Natural killer cell (primary cell): ENCODE measurements at regions not wholly inside any gene's neighbourhood (a gene's known extent, or its start where the extent isn't known, plus 50 kb on each side); places are given as distances from the start of the nearest gene placed in this dataset.

Experiments
- ATAC-seq, 3 donors: fragments of 150-1000 bp in 2 of 3; fragments of 200-7000 bp in 1 of 3; cut with Tn5 transposase; 1 replicate in 1 of 3; 2 replicates in 2 of 3; pipeline ENCODE4 v1.10.0; 2021; ENCODE audit warnings: mild to moderate bottlenecking in 2 of 3, moderate library complexity in 2 of 3
- DNase-seq, 2 donors: peaks; one replicate each; pipeline versions ENCODE4 v3.0.0 to v3.0.0-alpha.2; 2013 to 2021; ENCODE audit warnings: mixed read lengths in 1 of 2
- H3K27ac ChIP-seq: one replicate; pipeline ENCODE4 v1.5.1; 2013; ENCODE audit warnings: mild to moderate bottlenecking, low read length
- H3K27me3 ChIP-seq: one replicate; pipeline ENCODE4 v1.6.1; 2013; ENCODE audit warnings: low read length; ENCODE audit not compliant: control insufficient read depth, insufficient read depth
- H3K36me3 ChIP-seq: one replicate; pipeline ENCODE4 v1.6.1; 2013; ENCODE audit warnings: low read length; ENCODE audit not compliant: control insufficient read depth, insufficient read depth
- H3K4me1 ChIP-seq: one replicate; pipeline ENCODE4 v1.6.1; 2013; ENCODE audit warnings: low read length; ENCODE audit not compliant: control insufficient read depth, insufficient read depth
- H3K4me3 ChIP-seq: one replicate; pipeline ENCODE4 v1.5.1; 2013; ENCODE audit warnings: low read length
- H3K9me3 ChIP-seq: one replicate; pipeline ENCODE4 v1.6.1; 2013; ENCODE audit warnings: low read length; ENCODE audit not compliant: control insufficient read depth, insufficient read depth
- H3K27ac Mint-ChIP-seq, 2 donors: one replicate each; pipeline ENCODE4 v1.8.0; 2022; ENCODE audit warnings: mild to moderate bottlenecking in 2 of 2, mixed read lengths in 2 of 2, moderate library complexity in 1 of 2
- H3K27me3 Mint-ChIP-seq, 2 donors: one replicate each; pipeline ENCODE4 v1.8.0; 2022; ENCODE audit warnings: low read depth in 2 of 2, mixed read lengths in 2 of 2
- H3K36me3 Mint-ChIP-seq: one replicate; pipeline ENCODE4 v1.8.0; 2022; ENCODE audit warnings: mixed read lengths
- H3K4me1 Mint-ChIP-seq, 2 donors: one replicate each; pipeline ENCODE4 v1.8.0; 2022; ENCODE audit warnings: mixed read lengths in 2 of 2
- H3K4me3 Mint-ChIP-seq: one replicate; pipeline ENCODE4 v1.8.0; 2022; ENCODE audit warnings: mild to moderate bottlenecking, moderate library complexity, mixed read lengths
- H3K9me3 Mint-ChIP-seq, 2 donors: one replicate each; pipeline ENCODE4 v1.8.0; 2022; ENCODE audit warnings: mixed read lengths in 2 of 2
- CTCF ChIP-seq: fragments of 200-600 bp; IDR thresholded peaks from one replicate; pipeline ENCODE4 v1.8.0; 2022; ENCODE audit warnings: antibody characterized with exemption
- WGBS: methylation state at CpG from one replicate; pipeline ENCODE4 v1.1.7; 2013; ENCODE audit warnings: missing lambda C conversion rate; ENCODE audit not compliant: insufficient coverage; 5-methylcytosine and 5-hydroxymethylcytosine counted together
- intact Hi-C: fragments of 100-400 bp; cut with micrococcal nuclease; formaldehyde crosslinking; loops from one replicate; pipeline ENCODE4 v1.14.2; 2022

GRCh38 chr21:41011098-41011731, 156.7 kb upstream of the BACE2 start:
- Histone ChIP-seq H3K4me3 (no peak overlapping the region), H3K27me3 (no peaks in the 10 kb centered on the region), H3K36me3 (no peaks in the 10 kb centered on the region), H3K9me3 (no peaks in the 10 kb centered on the region), H3K27ac (no peak overlapping the region), H3K4me1 (no peaks in the 10 kb centered on the region)
- no peaks in the 10 kb centered on the region for H3K4me1 Mint-ChIP-seq
- H3K27ac Mint-ChIP-seq = no peak overlapping the region
- H3K4me3 Mint-ChIP-seq = no peak overlapping the region
- peaks cover 0 to 3% of the 10 kb centered on the region in 2 donors for H3K27me3 Mint-ChIP-seq
- DNase-seq (no peak), ATAC-seq (no peak)
- intact Hi-C loops = no loop called here
- no peak for TF ChIP-seq CTCF
- H3K36me3 Mint-ChIP-seq = no peaks in the 10 kb centered on the region
- 88% methylated on average over 15 of the region's 16 CpGs for WGBS
- no peaks in the 10 kb centered on the region for H3K9me3 Mint-ChIP-seq

GRCh38 chr21:41011951-41012366, 156.0 kb upstream of the BACE2 start:
- H3K4me1 Mint-ChIP-seq = no peaks in the 10 kb centered on the region
- Histone ChIP-seq H3K36me3 (no peaks in the 10 kb centered on the region), H3K9me3 (no peaks in the 10 kb centered on the region), H3K27me3 (no peaks in the 10 kb centered on the region), H3K4me1 (no peaks in the 10 kb centered on the region), H3K27ac (no peak overlapping the region), H3K4me3 (no peak overlapping the region)
- DNase-seq (no peak), ATAC-seq (no peak)
- 87% methylated on average over 16 of the region's 16 CpGs for WGBS
- H3K4me3 Mint-ChIP-seq = no peak overlapping the region
- intact Hi-C loops = no loop called here
- H3K27me3 Mint-ChIP-seq = peaks cover 0 to 3% of the 10 kb centered on the region in 2 donors
- H3K9me3 Mint-ChIP-seq = no peaks in the 10 kb centered on the region
- H3K27ac Mint-ChIP-seq = no peak overlapping the region
- no peaks in the 10 kb centered on the region for H3K36me3 Mint-ChIP-seq
- no peak for TF ChIP-seq CTCF

GRCh38 chr21:41012425-41012824, 155.5 kb upstream of the BACE2 start:
- H3K27ac ChIP-seq = no peak overlapping the region
- no peak for ATAC-seq
- no peaks in the 10 kb centered on the region for H3K36me3 ChIP-seq
- 91% methylated on average over 3 of the region's 3 CpGs for WGBS
- no peak for DNase-seq
- H3K9me3 Mint-ChIP-seq = no peaks in the 10 kb centered on the region
- H3K27me3 Mint-ChIP-seq = peaks cover 0 to 3% of the 10 kb centered on the region in 2 donors
- no peaks in the 10 kb centered on the region for H3K9me3 ChIP-seq
- H3K4me3 Mint-ChIP-seq = no peak overlapping the region
- H3K4me1 ChIP-seq = no peaks in the 10 kb centered on the region
- no peak for TF ChIP-seq CTCF
- intact Hi-C loops = no loop called here
- no peak overlapping the region for H3K27ac Mint-ChIP-seq
- H3K4me3 ChIP-seq = no peak overlapping the region
- no peaks in the 10 kb centered on the region for H3K27me3 ChIP-seq
- H3K36me3 Mint-ChIP-seq = no peaks in the 10 kb centered on the region
- no peaks in the 10 kb centered on the region for H3K4me1 Mint-ChIP-seq

GRCh38 chr21:41016472-41016871, 151.5 kb upstream of the BACE2 start:
- TF ChIP-seq CTCF = no peak
- DNase-seq (no peak), ATAC-seq (no peak)
- no peaks in the 10 kb centered on the region for H3K36me3 ChIP-seq
- no peaks in the 10 kb centered on the region for H3K4me1 ChIP-seq
- no CpG with 5 or more reads among the region's 2 CpGs for WGBS
- intact Hi-C loops = no loop called here
- Mint-ChIP-seq H3K4me1 (no peaks in the 10 kb centered on the region), H3K9me3 (no peaks in the 10 kb centered on the region), H3K36me3 (no peaks in the 10 kb centered on the region), H3K4me3 (no peak overlapping the region), H3K27ac (no peak overlapping the region), H3K27me3 (peaks cover 0 to 2% of the 10 kb centered on the region in 2 donors)
- H3K4me3 ChIP-seq = no peak overlapping the region
- H3K27ac ChIP-seq = no peak overlapping the region
- no peaks in the 10 kb centered on the region for H3K27me3 ChIP-seq
- no peaks in the 10 kb centered on the region for H3K9me3 ChIP-seq
